SK-N-MC (cell line): ENCODE measurements at regions not wholly inside any gene's neighbourhood (a gene's known extent, or its start where the extent isn't known, plus 50 kb on each side); places are given as distances from the start of the nearest gene placed in this dataset.

Experiments used
- FOXP2 ChIP-seq: optimal IDR thresholded peaks from 2 replicates; pipeline ENCODE3; 2011; ENCODE audit warnings: mild to moderate bottlenecking, moderate library complexity; ENCODE audit not compliant: insufficient read depth; ENCODE audit errors: extremely low read length, control extremely low read depth
- POLR2AphosphoS5 ChIP-seq: IDR thresholded peaks from 2 replicates; pipeline ENCODE4 v1.6.1; 2012; ENCODE audit warnings: mild to moderate bottlenecking, low read depth, low read length, borderline replicate concordance

- TF ChIP-seq FOXP2, result no peak
- no peak for TF ChIP-seq POLR2AphosphoS5
Measured at GRCh38 chr7:20539201-20539600, 76.3 kb upstream of the ABCB5 start.
